Neural cell (in vitro differentiated cells): ENCODE measurements at regions not wholly inside any gene's neighbourhood (a gene's known extent, or its start where the extent isn't known, plus 50 kb on each side); places are given as distances from the start of the nearest gene placed in this dataset.

Experiments used
- H2AFZ ChIP-seq: fragments of 200-600, 300-800 bp; sonication (generic), shearing (Covaris generic); 2 replicates; pipeline ENCODE4 v1.6.0; 2014; ENCODE audit warnings: low read depth, mild to moderate bottlenecking, antibody characterized with exemption, low read length, moderate library complexity
- H3F3A ChIP-seq: fragments of 200-600 bp; shearing (Covaris generic); 2 replicates; pipeline ENCODE4 v1.6.1; 2016; ENCODE audit warnings: mild to moderate bottlenecking, moderate library complexity, mixed read lengths, antibody characterized with exemption, low read length; ENCODE audit not compliant: insufficient read depth, poor library complexity, severe bottlenecking
- H3K27ac ChIP-seq: fragments of 200-600, 300-800 bp; sonication (generic), shearing (Covaris generic); 2 replicates; pipeline ENCODE4 v1.5.1; 2014; ENCODE audit warnings: mild to moderate bottlenecking, low read length, moderate library complexity
- H3K27me3 ChIP-seq: fragments of 300-800, 200-600 bp; sonication (generic), shearing (Covaris generic); 2 replicates; pipeline ENCODE4 v1.6.0; 2014; ENCODE audit warnings: mild to moderate bottlenecking, low read depth, low read length, moderate library complexity; ENCODE audit not compliant: insufficient read depth
- H3K36me3 ChIP-seq: fragments of 300-800, 200-600 bp; sonication (generic), shearing (Covaris generic); 2 replicates; pipeline ENCODE4 v1.5.1; 2014; ENCODE audit warnings: mild to moderate bottlenecking, antibody characterized with exemption, low read length, moderate library complexity; ENCODE audit not compliant: insufficient read depth
- H3K4me2 ChIP-seq: fragments of 300-800, 200-600 bp; sonication (generic), shearing (Covaris generic); 2 replicates; pipeline ENCODE4 v1.6.0; 2014; ENCODE audit warnings: mild to moderate bottlenecking, low read length
- H3K4me3 ChIP-seq: fragments of 300-800, 200-600 bp; sonication (generic), shearing (Covaris generic); 2 replicates; pipeline ENCODE4 v1.5.1; 2014; ENCODE audit warnings: mild to moderate bottlenecking, low read length, moderate library complexity
- H3K79me2 ChIP-seq: fragments of 200-600 bp; shearing (Covaris generic); replicated peaks from 2 replicates; pipeline ENCODE4 v1.6.0; 2014; ENCODE audit warnings: mild to moderate bottlenecking, low read length, moderate library complexity; ENCODE audit not compliant: insufficient read depth
- H3K9ac ChIP-seq: fragments of 300-800, 200-600 bp; sonication (generic), shearing (Covaris generic); 2 replicates; pipeline ENCODE4 v1.6.1; 2016; ENCODE audit warnings: mild to moderate bottlenecking, low read length, mixed read lengths
- H3K9me2 ChIP-seq: fragments of 200-600 bp; shearing (Covaris generic); 2 replicates; pipeline ENCODE4 v1.6.1; 2016; ENCODE audit warnings: mild to moderate bottlenecking, low read length, mixed read lengths; ENCODE audit not compliant: insufficient read depth
- H3K9me3 ChIP-seq: fragments of 200-600, 300-800 bp; sonication (generic), shearing (Covaris generic); 2 replicates; pipeline ENCODE4 v1.6.1; 2016; ENCODE audit warnings: mild to moderate bottlenecking, mixed run types, low read length, moderate library complexity, mixed read lengths
- H4K20me1 ChIP-seq: fragments of 200-600 bp; shearing (Covaris generic); 2 replicates; pipeline ENCODE4 v1.6.1; 2016; ENCODE audit warnings: mild to moderate bottlenecking, mixed run types; ENCODE audit not compliant: insufficient read depth
- CTCF ChIP-seq: fragments of 450-650 bp; IDR thresholded peaks from 2 replicates; pipeline ENCODE4 v1.5.1; 2014; ENCODE audit warnings: antibody characterized with exemption, mild to moderate bottlenecking, moderate library complexity; ENCODE audit not compliant: poor library complexity, severe bottlenecking
- EP300 ChIP-seq: fragments of 450-650 bp; conservative IDR thresholded peaks from 2 replicates; pipeline ENCODE4 v1.6.1; 2014; ENCODE audit warnings: antibody characterized with exemption, mild to moderate bottlenecking, moderate library complexity; ENCODE audit not compliant: poor library complexity, severe bottlenecking
- EZH2 ChIP-seq: fragments of 200-600, 300-800 bp; shearing (Covaris generic), sonication (generic); IDR thresholded peaks from 2 replicates; pipeline ENCODE4 v1.6.1; 2014; ENCODE audit warnings: antibody characterized with exemption, low read length, borderline replicate concordance, mild to moderate bottlenecking; ENCODE audit not compliant: insufficient read depth, poor library complexity, severe bottlenecking
- MXI1 ChIP-seq: fragments of 450-650 bp; conservative IDR thresholded peaks from 2 replicates; pipeline ENCODE4 v1.6.1; 2014; ENCODE audit warnings: antibody characterized with exemption, mild to moderate bottlenecking; ENCODE audit not compliant: poor library complexity, severe bottlenecking
- POLR2AphosphoS5 ChIP-seq: IDR thresholded peaks from 2 replicates; pipeline ENCODE4 v1.6.1; 2012
- RAD21 ChIP-seq: fragments of 450-650 bp; conservative IDR thresholded peaks from 2 replicates; pipeline ENCODE4 v1.6.1; 2014; ENCODE audit warnings: antibody characterized with exemption, mild to moderate bottlenecking, moderate library complexity
- REST ChIP-seq: IDR thresholded peaks from 2 replicates; pipeline ENCODE4 v1.6.1; 2012; ENCODE audit warnings: borderline replicate concordance
- SMC3 ChIP-seq: fragments of 450-650 bp; conservative IDR thresholded peaks from 2 replicates; pipeline ENCODE4 v1.6.1; 2014; ENCODE audit warnings: antibody characterized with exemption, mild to moderate bottlenecking, moderate library complexity; ENCODE audit not compliant: poor library complexity
- TAF1 ChIP-seq: IDR thresholded peaks from 2 replicates; pipeline ENCODE4 v1.6.1; 2012; ENCODE audit warnings: low read depth

- Histone ChIP-seq H3K27me3 (no peaks in the 10 kb centered on the region), H3F3A (no peaks in the 10 kb centered on the region), H3K4me3 (no peak overlapping the region)
Observed at GRCh38 chr11:109027851-109028250, 363.0 kb downstream of the DDX10 start.

GRCh38 chr11:109029927-109030326, 365.1 kb downstream of the DDX10 start:
- H3K79me2 ChIP-seq: no peaks in the 10 kb centered on the region
- H3K9me2 ChIP-seq: no peaks in the 10 kb centered on the region
- no peak overlapping the region for H2AFZ ChIP-seq
- H3K9ac ChIP-seq: no peak overlapping the region
- no peaks in the 10 kb centered on the region for H3K9me3 ChIP-seq
- no peak overlapping the region for H3K27ac ChIP-seq
- H3K4me3 ChIP-seq: no peak overlapping the region
- no peaks in the 10 kb centered on the region for H3K36me3 ChIP-seq
- H3K4me2 ChIP-seq: no peak overlapping the region
- no peaks in the 10 kb centered on the region for H3K27me3 ChIP-seq
- H4K20me1 ChIP-seq: no peaks in the 10 kb centered on the region
- H3F3A ChIP-seq: no peaks in the 10 kb centered on the region
- TF ChIP-seq CTCF (no peak), EP300 (no peak), RAD21 (no peak), TAF1 (no peak), POLR2AphosphoS5 (no peak), REST (no peak), MXI1 (no peak)

More at GRCh38 chr11:109027851-109028250, 363.0 kb downstream of the DDX10 start:
- no peak overlapping the region for H3K27ac ChIP-seq
- TF ChIP-seq SMC3 (no peak), REST (no peak), EP300 (no peak), POLR2AphosphoS5 (no peak), MXI1 (no peak), EZH2 (no peak), TAF1 (no peak), RAD21 (no peak), CTCF (no peak)
- no peaks in the 10 kb centered on the region for H3K9me3 ChIP-seq
- no peak overlapping the region for H3K4me2 ChIP-seq
- H3K9me2 ChIP-seq: no peaks in the 10 kb centered on the region
- no peaks in the 10 kb centered on the region for H3K79me2 ChIP-seq
- H2AFZ ChIP-seq: no peak overlapping the region
- H3K36me3 ChIP-seq: no peaks in the 10 kb centered on the region
- H3K9ac ChIP-seq: no peak overlapping the region
- no peaks in the 10 kb centered on the region for H4K20me1 ChIP-seq
